Fibroblast of pulmonary artery (primary cell): ENCODE measurements at regions not wholly inside any gene's neighbourhood (a gene's known extent, or its start where the extent isn't known, plus 50 kb on each side); places are given as distances from the start of the nearest gene placed in this dataset.

ENCODE experiments used
- DNase-seq: peaks from one replicate; pipeline ENCODE4 v3.0.0-alpha.2; 2010; ENCODE audit warnings: low read depth
- H3K4me3 ChIP-seq: replicated peaks from 2 replicates; pipeline ENCODE4 v1.5.1; 2011; ENCODE audit warnings: low read depth, mild to moderate bottlenecking, control low read depth, low read length, moderate library complexity
- CTCF ChIP-seq: IDR thresholded peaks from 2 replicates; pipeline ENCODE4 v1.5.1; 2011; ENCODE audit warnings: mild to moderate bottlenecking, control low read depth, low read length, inconsistent platforms; ENCODE audit errors: missing control alignments

- DNase-seq = no peak
- no peak for TF ChIP-seq CTCF
- H3K4me3 ChIP-seq = no peak overlapping the region
These were observed 66.3 kb downstream of the ITM2A start for GRCh38 chrX:79300856-79301255.

GRCh38 chrX:79290596-79290995 is 76.5 kb downstream of the ITM2A start:
- H3K4me3 ChIP-seq = no peak overlapping the region
- DNase-seq = no peak
- TF ChIP-seq CTCF = no peak

GRCh38 chrX:79288733-79289132 is 78.4 kb downstream of the ITM2A start:
- no peak overlapping the region for H3K4me3 ChIP-seq
- no peak for DNase-seq
- no peak for TF ChIP-seq CTCF

- no peak for TF ChIP-seq CTCF
- DNase-seq = no peak
- no peak overlapping the region for H3K4me3 ChIP-seq
These were observed 79.4 kb downstream of the ITM2A start for GRCh38 chrX:79287724-79288123.

GRCh38 chrX:79281775-79282174 is 85.4 kb downstream of the ITM2A start:
- DNase-seq = no peak

GRCh38 chrX:79270401-79270800 is 96.7 kb downstream of the ITM2A start:
- TF ChIP-seq CTCF = peak; percentile 4
- peak; percentile 8 for DNase-seq
- no peak overlapping the region for H3K4me3 ChIP-seq

More at GRCh38 chrX:79281775-79282174, 85.4 kb downstream of the ITM2A start:
- no peak for TF ChIP-seq CTCF
- no peak overlapping the region for H3K4me3 ChIP-seq

- H3K4me3 ChIP-seq = no peak overlapping the region
- DNase-seq = peak; percentile 3
- no peak for TF ChIP-seq CTCF
These were observed 98.3 kb downstream of the ITM2A start for GRCh38 chrX:79268788-79269187.
